CD4-positive, alpha-beta T cell (primary cell): ENCODE measurements at regions not wholly inside any gene's neighbourhood (a gene's known extent, or its start where the extent isn't known, plus 50 kb on each side); places are given as distances from the start of the nearest gene placed in this dataset.

Experiments
- ATAC-seq: fragments of 200-7000 bp; cut with Tn5 transposase; one replicate; pipeline ENCODE4 v1.10.0; 2022; ENCODE audit warnings: mild to moderate bottlenecking; ENCODE audit not compliant: poor library complexity
- CTCF ChIA-PET: fragments of 350-600 bp; sonication (Branson Sonifier 250); formaldehyde crosslinking; loops from one replicate; lab custom pipeline; 2021; ENCODE audit warnings: antibody characterized with exemption, inconsistent platforms; lab: Charles Lee
- POLR2A ChIA-PET: fragments of 350-600 bp; sonication (Branson Sonifier 250); formaldehyde crosslinking; loops from one replicate; lab custom pipeline; 2021; ENCODE audit warnings: antibody characterized with exemption, inconsistent platforms; lab: Charles Lee
- DNase-seq, 14 experiments: peaks; one replicate each; pipeline ENCODE4 v3.0.0-alpha.2; 2013 to 2020; ENCODE audit warnings: mixed read lengths in 2 of 14
- H3K27ac ChIP-seq, 2 donors: one replicate each; pipeline versions ENCODE4 v1.5.1 to v1.7.0; 2013; ENCODE audit warnings: low read length in 2 of 2, low read depth in 1 of 2, mild to moderate bottlenecking in 1 of 2
- H3K27me3 ChIP-seq, 2 experiments: 1 replicate in 1 of 2; 2 replicates in 1 of 2; pipeline versions ENCODE4 v1.6.1 to v1.7.0; 2013; ENCODE audit warnings: low read length in 2 of 2, control low read depth in 1 of 2, mild to moderate bottlenecking in 1 of 2, moderate library complexity in 1 of 2; ENCODE audit not compliant: insufficient read depth in 2 of 2, control insufficient read depth in 1 of 2
- H3K36me3 ChIP-seq: one replicate; pipeline ENCODE4 v1.6.1; 2013; ENCODE audit warnings: low read length, control low read depth; ENCODE audit not compliant: insufficient read depth
- H3K4me1 ChIP-seq: one replicate; pipeline ENCODE4 v1.6.1; 2013; ENCODE audit warnings: low read length, control low read depth; ENCODE audit not compliant: insufficient read depth
- H3K4me3 ChIP-seq: one replicate; pipeline ENCODE4 v1.5.1; 2013; ENCODE audit warnings: mild to moderate bottlenecking, low read length, moderate library complexity
- H3K9me3 ChIP-seq, 2 experiments: 1 replicate in 1 of 2; 2 replicates in 1 of 2; pipeline versions ENCODE4 v1.6.1 to v1.7.0; 2013; ENCODE audit warnings: low read length in 2 of 2, mild to moderate bottlenecking in 2 of 2, control low read depth in 1 of 2, moderate library complexity in 1 of 2; ENCODE audit not compliant: control insufficient read depth in 1 of 2, insufficient read depth in 1 of 2
- H3K27ac Mint-ChIP-seq: one replicate; pipeline ENCODE4 v1.8.0; 2020; ENCODE audit warnings: mixed read lengths
- H3K27me3 Mint-ChIP-seq: one replicate; pipeline ENCODE4 v1.8.0; 2021; ENCODE audit warnings: mixed read lengths
- H3K36me3 Mint-ChIP-seq: one replicate; pipeline ENCODE4 v1.8.0; 2021; ENCODE audit warnings: low read depth, mixed read lengths
- H3K4me1 Mint-ChIP-seq: one replicate; pipeline ENCODE4 v1.8.0; 2021; ENCODE audit warnings: low read depth, mixed read lengths
- H3K4me3 Mint-ChIP-seq: one replicate; pipeline ENCODE4 v1.8.0; 2020; ENCODE audit warnings: mild to moderate bottlenecking, mixed read lengths
- H3K9me3 Mint-ChIP-seq: one replicate; pipeline ENCODE4 v1.8.0; 2020; ENCODE audit warnings: mixed read lengths
- CTCF ChIP-seq: fragments of 200-600 bp; IDR thresholded peaks from one replicate; pipeline ENCODE4 v1.8.0; 2022; ENCODE audit warnings: antibody characterized with exemption, mild to moderate bottlenecking
- intact Hi-C, 2 experiments: fragments of 100-400 bp; cut with DNase I in 1 of 2; cut with micrococcal nuclease in 1 of 2; formaldehyde crosslinking; loops; one replicate each; pipeline versions ENCODE4 v1.15.1 to v1.9.0; 2023 to 2025; cut with DNase I, micrococcal nuclease

GRCh38 chr3:113153499-113154107, 57.8 kb upstream of the BOC start:
- ChIA-PET CTCF (no interaction called here), POLR2A (no interaction called here)
- Mint-ChIP-seq H3K27ac (no peak overlapping the region), H3K4me1 (no peaks in the 10 kb centered on the region), H3K36me3 (no peaks in the 10 kb centered on the region), H3K27me3 (no peaks in the 10 kb centered on the region), H3K9me3 (no peaks in the 10 kb centered on the region), H3K4me3 (no peak overlapping the region)
- intact Hi-C loops = no loop called here
- Histone ChIP-seq H3K4me3 (no peak overlapping the region), H3K4me1 (no peaks in the 10 kb centered on the region), H3K9me3 (no peaks in the 10 kb centered on the region), H3K27ac (no peak overlapping the region), H3K27me3 (peaks cover 0 to 3% of the 10 kb centered on the region in 2 experiments), H3K36me3 (no peaks in the 10 kb centered on the region)
- ATAC-seq (no peak), DNase-seq (no peak)
- TF ChIP-seq CTCF = no peak

- H3K27me3 ChIP-seq = no peaks in the 10 kb centered on the region
- no peaks in the 10 kb centered on the region for H3K9me3 Mint-ChIP-seq
- POLR2A ChIA-PET = no interaction called here
Measured at GRCh38 chr3:113156816-113157333, 54.5 kb upstream of the BOC start.

GRCh38 chr3:113157408-113158030, 53.8 kb upstream of the BOC start:
- Mint-ChIP-seq H3K27ac (no peak overlapping the region), H3K4me1 (no peaks in the 10 kb centered on the region), H3K4me3 (no peak overlapping the region), H3K36me3 (no peaks in the 10 kb centered on the region), H3K9me3 (no peaks in the 10 kb centered on the region), H3K27me3 (no peaks in the 10 kb centered on the region)
- no peak for ATAC-seq
- no peaks in the 10 kb centered on the region for H3K9me3 ChIP-seq
- no peak overlapping the region for H3K27ac ChIP-seq
- no peaks in the 10 kb centered on the region for H3K27me3 ChIP-seq
- H3K4me1 ChIP-seq = no peaks in the 10 kb centered on the region
- CTCF ChIA-PET = no interaction called here
- no peaks in the 10 kb centered on the region for H3K36me3 ChIP-seq
- TF ChIP-seq CTCF = no peak
- DNase-seq = no peak
- no peak overlapping the region for H3K4me3 ChIP-seq
- POLR2A ChIA-PET = no interaction called here
- intact Hi-C loops = no loop called here

More at GRCh38 chr3:113156816-113157333, 54.5 kb upstream of the BOC start:
- H3K36me3 ChIP-seq = no peaks in the 10 kb centered on the region
- no peaks in the 10 kb centered on the region for H3K4me1 ChIP-seq
- DNase-seq (no peak), ATAC-seq (no peak)
- no peaks in the 10 kb centered on the region for H3K9me3 ChIP-seq
- intact Hi-C loops = no loop called here
- H3K27ac Mint-ChIP-seq = no peak overlapping the region
- CTCF ChIA-PET = no interaction called here
- no peaks in the 10 kb centered on the region for H3K4me1 Mint-ChIP-seq
- no peak overlapping the region for H3K27ac ChIP-seq
- H3K4me3 Mint-ChIP-seq = no peak overlapping the region
- TF ChIP-seq CTCF = no peak
- no peaks in the 10 kb centered on the region for H3K36me3 Mint-ChIP-seq
- H3K4me3 ChIP-seq = no peak overlapping the region
- no peaks in the 10 kb centered on the region for H3K27me3 Mint-ChIP-seq
